HFF-Myc (cell line): ENCODE measurements at regions not wholly inside any gene's neighbourhood (a gene's known extent, or its start where the extent isn't known, plus 50 kb on each side); places are given as distances from the start of the nearest gene placed in this dataset.
A peak's percentile ranks its signal among the peaks of the same experiment; 100 is the strongest.

Experiments used
- DNase-seq: peaks from one replicate; pipeline ENCODE4 v3.0.0-alpha.2; 2011; ENCODE audit warnings: low read depth; ENCODE audit errors: extremely low read depth
- H3K4me3 ChIP-seq: replicated peaks from 2 replicates; pipeline ENCODE4 v1.5.1; 2011; ENCODE audit warnings: low read depth, mild to moderate bottlenecking, control low read depth, low read length
- TF ChIP-seq, protein P1 (sequence below): IDR thresholded peaks from 2 replicates; pipeline ENCODE4 v1.5.1; 2012; ENCODE audit warnings: mild to moderate bottlenecking, low read depth, low read length, control low read depth; ENCODE audit errors: missing control alignments

GRCh38 chr10:29921071-29921446, 138.3 kb downstream of the JCAD start:
- no peak for DNase-seq
- no peak overlapping the region for H3K4me3 ChIP-seq
- TF ChIP-seq, protein P1, sequence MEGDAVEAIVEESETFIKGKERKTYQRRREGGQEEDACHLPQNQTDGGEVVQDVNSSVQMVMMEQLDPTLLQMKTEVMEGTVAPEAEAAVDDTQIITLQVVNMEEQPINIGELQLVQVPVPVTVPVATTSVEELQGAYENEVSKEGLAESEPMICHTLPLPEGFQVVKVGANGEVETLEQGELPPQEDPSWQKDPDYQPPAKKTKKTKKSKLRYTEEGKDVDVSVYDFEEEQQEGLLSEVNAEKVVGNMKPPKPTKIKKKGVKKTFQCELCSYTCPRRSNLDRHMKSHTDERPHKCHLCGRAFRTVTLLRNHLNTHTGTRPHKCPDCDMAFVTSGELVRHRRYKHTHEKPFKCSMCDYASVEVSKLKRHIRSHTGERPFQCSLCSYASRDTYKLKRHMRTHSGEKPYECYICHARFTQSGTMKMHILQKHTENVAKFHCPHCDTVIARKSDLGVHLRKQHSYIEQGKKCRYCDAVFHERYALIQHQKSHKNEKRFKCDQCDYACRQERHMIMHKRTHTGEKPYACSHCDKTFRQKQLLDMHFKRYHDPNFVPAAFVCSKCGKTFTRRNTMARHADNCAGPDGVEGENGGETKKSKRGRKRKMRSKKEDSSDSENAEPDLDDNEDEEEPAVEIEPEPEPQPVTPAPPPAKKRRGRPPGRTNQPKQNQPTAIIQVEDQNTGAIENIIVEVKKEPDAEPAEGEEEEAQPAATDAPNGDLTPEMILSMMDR, result no peak

DNA sequence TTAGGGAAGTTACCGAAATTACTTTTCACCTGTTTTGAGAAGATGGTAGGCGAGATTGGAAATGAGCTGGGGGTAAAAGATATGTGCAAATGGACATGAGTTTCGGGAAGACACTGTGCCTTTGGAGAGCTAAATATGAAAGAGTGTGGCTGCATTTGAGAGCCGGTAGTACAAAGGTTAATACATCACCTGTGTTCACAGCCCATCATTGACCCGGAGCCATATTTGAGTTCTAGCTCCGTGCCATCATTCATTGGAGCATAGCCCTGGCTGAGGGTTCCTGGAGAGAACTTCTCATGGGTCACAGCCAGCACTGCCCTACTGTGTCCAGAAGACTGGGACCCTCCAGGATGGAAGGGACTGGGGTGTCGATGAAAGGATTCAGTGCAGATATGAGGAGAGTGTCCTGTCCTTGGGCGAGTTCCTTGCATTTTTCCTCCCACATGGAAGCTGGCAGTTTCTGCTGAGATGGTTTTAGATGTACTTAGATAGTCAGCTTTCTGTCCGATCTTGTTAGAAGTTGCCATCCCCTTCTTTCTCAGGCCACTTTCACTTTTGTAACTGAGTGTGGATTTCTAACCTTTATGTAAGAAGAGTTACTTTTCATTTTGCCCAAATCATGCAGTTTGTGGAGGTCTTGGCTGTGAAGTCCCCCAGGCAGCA, 138.8 kb downstream of the JCAD start:
- no peak overlapping the region for H3K4me3 ChIP-seq

GRCh38 chr10:29918623-29919400, 140.6 kb downstream of the JCAD start:
- TF ChIP-seq, protein P1, result no peak
- DNase-seq, result no peak
- H3K4me3 ChIP-seq, result no peak overlapping the region

More for the DNA sequence above, 138.8 kb downstream of the JCAD start:
- DNase-seq, result no peak
- TF ChIP-seq, protein P1, result no peak

GRCh38 chr10:29917311-29917710, 142.1 kb downstream of the JCAD start:
- TF ChIP-seq, protein P1, result no peak
- DNase-seq, result no peak
- no peak overlapping the region for H3K4me3 ChIP-seq

DNA sequence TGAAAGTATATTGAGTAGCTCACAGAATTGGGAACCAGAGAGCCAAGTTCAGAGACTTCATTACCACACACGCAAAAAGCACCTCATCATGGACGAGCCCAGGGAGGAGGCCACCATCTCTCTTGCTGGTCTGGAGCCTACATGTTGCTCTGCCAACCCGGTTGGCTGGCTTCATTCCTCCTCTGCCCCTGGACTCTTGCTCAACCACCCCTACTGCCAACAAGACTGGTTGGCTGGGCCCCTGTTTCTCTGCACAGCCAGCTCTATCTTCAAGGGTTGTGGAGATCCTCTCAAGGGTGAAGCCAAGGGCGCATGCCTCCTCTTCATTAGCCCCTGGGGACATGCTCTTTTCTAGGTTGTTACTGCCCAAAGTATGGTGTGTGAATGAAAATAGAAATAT, 142.7 kb downstream of the JCAD start:
- no peak for DNase-seq
- no peak overlapping the region for H3K4me3 ChIP-seq
- TF ChIP-seq, protein P1, result no peak

DNA sequence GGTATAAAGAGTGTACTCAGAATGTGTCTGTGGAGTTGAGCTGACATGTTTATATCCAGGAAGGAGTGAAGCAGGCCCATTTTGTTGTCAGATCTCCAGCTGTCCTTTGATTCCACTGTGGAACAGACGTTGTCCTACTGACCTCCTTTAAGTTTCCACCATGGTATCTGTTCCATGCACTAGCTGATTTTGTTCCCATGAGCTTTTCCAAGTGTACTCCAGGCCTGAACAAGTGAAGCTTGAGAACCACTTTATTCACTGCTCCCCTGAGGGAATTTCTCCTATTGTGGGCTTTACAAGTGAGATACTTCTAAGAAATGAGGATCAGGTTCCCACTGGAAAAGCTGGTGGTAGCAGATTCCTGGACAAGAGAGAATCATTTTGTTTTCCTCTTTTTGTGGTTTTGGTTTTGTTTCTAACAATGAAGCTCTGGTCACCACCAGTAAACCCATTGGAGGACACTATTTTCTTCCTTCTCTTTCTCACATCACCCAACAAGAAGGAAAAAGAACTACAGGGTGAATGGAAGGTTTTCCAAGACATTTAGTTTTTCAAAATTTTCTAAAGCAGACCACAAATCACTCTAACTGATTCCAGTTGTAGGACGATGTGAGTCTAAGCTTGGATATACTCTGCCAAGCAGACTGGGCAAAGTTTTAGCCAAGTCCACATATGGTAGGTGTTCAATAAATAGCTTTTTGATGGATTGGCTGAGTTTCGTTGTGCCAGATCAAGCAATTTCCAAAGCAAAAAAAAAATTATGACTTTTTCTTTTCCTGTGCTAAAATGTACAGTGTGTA, 144.2 kb downstream of the JCAD start:
- TF ChIP-seq, protein P1, result no peak
- H3K4me3 ChIP-seq, result no peak overlapping the region
- DNase-seq, result peak; percentile 9
